ENCODE measurements at regions not wholly inside any gene's neighbourhood (a gene's known extent, or its start where the extent isn't known, plus 50 kb on each side); places are given as distances from the start of the nearest gene placed in this dataset.

- TF ChIP-seq, protein P1, sequence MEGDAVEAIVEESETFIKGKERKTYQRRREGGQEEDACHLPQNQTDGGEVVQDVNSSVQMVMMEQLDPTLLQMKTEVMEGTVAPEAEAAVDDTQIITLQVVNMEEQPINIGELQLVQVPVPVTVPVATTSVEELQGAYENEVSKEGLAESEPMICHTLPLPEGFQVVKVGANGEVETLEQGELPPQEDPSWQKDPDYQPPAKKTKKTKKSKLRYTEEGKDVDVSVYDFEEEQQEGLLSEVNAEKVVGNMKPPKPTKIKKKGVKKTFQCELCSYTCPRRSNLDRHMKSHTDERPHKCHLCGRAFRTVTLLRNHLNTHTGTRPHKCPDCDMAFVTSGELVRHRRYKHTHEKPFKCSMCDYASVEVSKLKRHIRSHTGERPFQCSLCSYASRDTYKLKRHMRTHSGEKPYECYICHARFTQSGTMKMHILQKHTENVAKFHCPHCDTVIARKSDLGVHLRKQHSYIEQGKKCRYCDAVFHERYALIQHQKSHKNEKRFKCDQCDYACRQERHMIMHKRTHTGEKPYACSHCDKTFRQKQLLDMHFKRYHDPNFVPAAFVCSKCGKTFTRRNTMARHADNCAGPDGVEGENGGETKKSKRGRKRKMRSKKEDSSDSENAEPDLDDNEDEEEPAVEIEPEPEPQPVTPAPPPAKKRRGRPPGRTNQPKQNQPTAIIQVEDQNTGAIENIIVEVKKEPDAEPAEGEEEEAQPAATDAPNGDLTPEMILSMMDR (IDR thresholded peaks at IDR 0.05; ENCODE audit: poor library complexity, severe bottlenecking), result no peak
- no peaks in the 10 kb centered on the region for H3K4me1 ChIP-seq (ENCODE audit: insufficient read depth, poor library complexity, severe bottlenecking)
- no peak overlapping the region for H3K27ac ChIP-seq (ENCODE audit: poor library complexity, severe bottlenecking)
- DNase-seq (ENCODE audit: low spot score) (no peak), ATAC-seq (ENCODE audit: low read depth) (no peak)
- H3K36me3 ChIP-seq (ENCODE audit: low read depth), result no peaks in the 10 kb centered on the region
- no peaks in the 10 kb centered on the region for H3K9me3 ChIP-seq (ENCODE audit: severe bottlenecking)
- H3K4me3 ChIP-seq (ENCODE audit: severe bottlenecking), result no peak overlapping the region
- no peaks in the 10 kb centered on the region for H3K27me3 ChIP-seq (ENCODE audit: insufficient read depth, poor library complexity, severe bottlenecking)
Observed at GRCh38 chr18:61743775-61744531, 148.9 kb downstream of the RNF152 start.

- ATAC-seq (ENCODE audit: low read depth), result no peak
- no peaks in the 10 kb centered on the region for H3K36me3 ChIP-seq (ENCODE audit: low read depth)
- H3K27ac ChIP-seq (ENCODE audit: poor library complexity, severe bottlenecking), result no peak overlapping the region
- H3K27me3 ChIP-seq (ENCODE audit: insufficient read depth, poor library complexity, severe bottlenecking), result no peaks in the 10 kb centered on the region
- H3K9me3 ChIP-seq (ENCODE audit: severe bottlenecking), result no peaks in the 10 kb centered on the region
- no peak for DNase-seq (ENCODE audit: low spot score)
- TF ChIP-seq, protein P1 (IDR thresholded peaks at IDR 0.05; ENCODE audit: poor library complexity, severe bottlenecking), result no peak
- no peaks in the 10 kb centered on the region for H3K4me1 ChIP-seq (ENCODE audit: insufficient read depth, poor library complexity, severe bottlenecking)
- no peak overlapping the region for H3K4me3 ChIP-seq (ENCODE audit: severe bottlenecking)
Observed at GRCh38 chr18:61742565-61743429, 150.0 kb downstream of the RNF152 start.

GRCh38 chr18:61741881-61742454, 150.8 kb downstream of the RNF152 start:
- Histone ChIP-seq H3K4me1 (ENCODE audit: insufficient read depth, poor library complexity, severe bottlenecking) (no peaks in the 10 kb centered on the region), H3K27ac (ENCODE audit: poor library complexity, severe bottlenecking) (no peak overlapping the region), H3K36me3 (ENCODE audit: low read depth) (no peaks in the 10 kb centered on the region), H3K4me3 (ENCODE audit: severe bottlenecking) (no peak overlapping the region), H3K9me3 (ENCODE audit: severe bottlenecking) (no peaks in the 10 kb centered on the region), H3K27me3 (ENCODE audit: insufficient read depth, poor library complexity, severe bottlenecking) (no peaks in the 10 kb centered on the region)
- TF ChIP-seq, protein P1 (IDR thresholded peaks at IDR 0.05; ENCODE audit: poor library complexity, severe bottlenecking), result no peak
- ATAC-seq (ENCODE audit: low read depth), result no peak
- no peak for DNase-seq (ENCODE audit: low spot score)

DNA sequence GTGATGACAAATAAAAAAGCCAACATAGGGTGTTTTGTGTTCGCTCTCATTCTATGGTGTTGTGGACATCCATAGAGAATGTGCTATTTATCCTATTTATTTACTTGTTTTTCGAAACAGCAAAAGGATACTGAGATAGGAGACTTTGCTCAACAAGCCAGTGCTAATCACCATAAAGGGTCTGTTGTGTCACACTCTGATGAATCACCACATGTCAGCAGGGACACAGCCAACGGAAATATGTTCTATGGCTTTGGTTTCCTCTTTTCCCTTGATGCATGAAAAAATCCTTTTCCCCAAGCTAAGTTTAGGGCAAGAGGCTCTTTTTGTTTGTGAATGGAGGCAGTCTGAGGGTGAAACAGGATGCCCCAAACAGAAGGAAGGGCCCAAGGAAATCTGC, 154.3 kb downstream of the RNF152 start:
- Histone ChIP-seq H3K4me1 (ENCODE audit: insufficient read depth, poor library complexity, severe bottlenecking) (no peaks in the 10 kb centered on the region), H3K4me3 (ENCODE audit: severe bottlenecking) (no peak overlapping the region), H3K36me3 (ENCODE audit: low read depth) (no peaks in the 10 kb centered on the region), H3K9me3 (ENCODE audit: severe bottlenecking) (no peaks in the 10 kb centered on the region), H3K27me3 (ENCODE audit: insufficient read depth, poor library complexity, severe bottlenecking) (no peaks in the 10 kb centered on the region), H3K27ac (ENCODE audit: poor library complexity, severe bottlenecking) (no peak overlapping the region)
- ATAC-seq (ENCODE audit: low read depth) (no peak), DNase-seq (ENCODE audit: low spot score) (no peak)
- TF ChIP-seq, protein P1 (IDR thresholded peaks at IDR 0.05; ENCODE audit: poor library complexity, severe bottlenecking), result no peak
